ENCODE measurements at regions not wholly inside any gene's neighbourhood (a gene's known extent, or its start where the extent isn't known, plus 50 kb on each side); places are given as distances from the start of the nearest gene placed in this dataset.

- DNase-seq (ENCODE audit: low spot score): no peak
Observed at GRCh38 chr11:15909937-15910598, 446.3 kb downstream of the SOX6 start.

- DNase-seq (ENCODE audit: low spot score): no peak
Observed at GRCh38 chr11:15910761-15911160, 445.6 kb downstream of the SOX6 start.

- no peak for DNase-seq (ENCODE audit: low spot score)
Observed at GRCh38 chr11:15911377-15912044, 444.8 kb downstream of the SOX6 start.

- no peak for DNase-seq (ENCODE audit: low spot score)
Observed at GRCh38 chr11:15912291-15912690, 444.1 kb downstream of the SOX6 start.

- DNase-seq (ENCODE audit: low spot score): no peak
Observed at GRCh38 chr11:15912825-15913224, 443.5 kb downstream of the SOX6 start.

- DNase-seq (ENCODE audit: low spot score): no peak
Observed at GRCh38 chr11:15913261-15913660, 443.1 kb downstream of the SOX6 start.
